Activated naive CD4-positive, alpha-beta T cell treated with anti-CD3 and anti-CD28 coated beads for 36 hours (primary cell): ENCODE measurements at regions not wholly inside any gene's neighbourhood (a gene's known extent, or its start where the extent isn't known, plus 50 kb on each side); places are given as distances from the start of the nearest gene placed in this dataset.

Experiments used
- CTCF ChIA-PET: fragments of 350-600 bp; sonication (Branson Sonifier 250); formaldehyde crosslinking; loops from one replicate; lab custom pipeline; 2021; ENCODE audit warnings: antibody characterized with exemption; lab: Charles Lee
- DNase-seq: peaks from one replicate; pipeline ENCODE4 v3.0.0-alpha.2; 2020
- H3K27ac Mint-ChIP-seq: one replicate; pipeline ENCODE4 v1.8.0; 2021; ENCODE audit warnings: mild to moderate bottlenecking, mixed read lengths
- H3K27me3 Mint-ChIP-seq: one replicate; pipeline ENCODE4 v1.8.0; 2021; ENCODE audit warnings: low read depth, mixed read lengths
- H3K36me3 Mint-ChIP-seq: one replicate; pipeline ENCODE4 v1.8.0; 2021; ENCODE audit warnings: low read depth, mixed read lengths
- H3K4me1 Mint-ChIP-seq: one replicate; pipeline ENCODE4 v1.8.0; 2021; ENCODE audit warnings: low read depth, mixed read lengths
- H3K4me3 Mint-ChIP-seq: one replicate; pipeline ENCODE4 v1.8.0; 2021; ENCODE audit warnings: mild to moderate bottlenecking, moderate library complexity, mixed read lengths
- H3K9me3 Mint-ChIP-seq: one replicate; pipeline ENCODE4 v1.8.0; 2021; ENCODE audit warnings: mixed read lengths
- intact Hi-C: fragments of 100-400 bp; cut with micrococcal nuclease; formaldehyde crosslinking; loops from one replicate; pipeline ENCODE4 v1.15.1; 2023

- Mint-ChIP-seq H3K4me3 (no peak overlapping the region), H3K9me3 (no peaks in the 10 kb centered on the region), H3K4me1 (no peaks in the 10 kb centered on the region), H3K27me3 (no peaks in the 10 kb centered on the region), H3K36me3 (no peaks in the 10 kb centered on the region), H3K27ac (no peak overlapping the region)
- intact Hi-C loops, result no loop called here
- CTCF ChIA-PET, result no interaction called here
- DNase-seq, result no peak
These were observed 75.5 kb downstream of the ASB1 start for GRCh38 chr2:238502088-238502810.

- Mint-ChIP-seq H3K27me3 (no peaks in the 10 kb centered on the region), H3K9me3 (no peaks in the 10 kb centered on the region), H3K4me1 (no peaks in the 10 kb centered on the region), H3K4me3 (no peak overlapping the region), H3K27ac (no peak overlapping the region), H3K36me3 (no peaks in the 10 kb centered on the region)
- CTCF ChIA-PET, result no interaction called here
- intact Hi-C loops, result no loop called here
- no peak for DNase-seq
These were observed 76.4 kb downstream of the ASB1 start for GRCh38 chr2:238502956-238503791.

GRCh38 chr2:238504181-238504931 lies 77.6 kb downstream of the ASB1 start:
- intact Hi-C loops, result no loop called here
- no peak overlapping the region for H3K4me3 Mint-ChIP-seq
- DNase-seq, result no peak
- H3K27me3 Mint-ChIP-seq, result no peaks in the 10 kb centered on the region
- CTCF ChIA-PET, result no interaction called here
- no peaks in the 10 kb centered on the region for H3K9me3 Mint-ChIP-seq
- no peaks in the 10 kb centered on the region for H3K36me3 Mint-ChIP-seq
- H3K27ac Mint-ChIP-seq, result no peak overlapping the region
- no peaks in the 10 kb centered on the region for H3K4me1 Mint-ChIP-seq

GRCh38 chr2:238505119-238505891 lies 78.6 kb downstream of the ASB1 start:
- no peaks in the 10 kb centered on the region for H3K36me3 Mint-ChIP-seq
- no peaks in the 10 kb centered on the region for H3K4me1 Mint-ChIP-seq
- no peak for DNase-seq

GRCh38 chr2:238505892-238506280 lies 79.2 kb downstream of the ASB1 start:
- Mint-ChIP-seq H3K4me3 (no peak overlapping the region), H3K36me3 (no peaks in the 10 kb centered on the region), H3K4me1 (no peaks in the 10 kb centered on the region), H3K9me3 (no peaks in the 10 kb centered on the region), H3K27ac (no peak overlapping the region), H3K27me3 (no peaks in the 10 kb centered on the region)
- CTCF ChIA-PET, result no interaction called here
- no peak for DNase-seq
- intact Hi-C loops, result no loop called here

More at GRCh38 chr2:238505119-238505891, 78.6 kb downstream of the ASB1 start:
- intact Hi-C loops, result no loop called here
- CTCF ChIA-PET, result no interaction called here
- Mint-ChIP-seq H3K4me3 (no peak overlapping the region), H3K9me3 (no peaks in the 10 kb centered on the region), H3K27me3 (no peaks in the 10 kb centered on the region), H3K27ac (no peak overlapping the region)

GRCh38 chr2:238506371-238507068 lies 79.8 kb downstream of the ASB1 start:
- H3K27me3 Mint-ChIP-seq, result no peaks in the 10 kb centered on the region

GRCh38 chr2:238507836-238508235 lies 81.1 kb downstream of the ASB1 start:
- H3K4me1 Mint-ChIP-seq, result no peaks in the 10 kb centered on the region
- no peak for DNase-seq
- CTCF ChIA-PET, result no interaction called here
- intact Hi-C loops, result no loop called here
- no peaks in the 10 kb centered on the region for H3K36me3 Mint-ChIP-seq
- no peaks in the 10 kb centered on the region for H3K9me3 Mint-ChIP-seq
- H3K27ac Mint-ChIP-seq, result no peak overlapping the region
- no peak overlapping the region for H3K4me3 Mint-ChIP-seq
- no peaks in the 10 kb centered on the region for H3K27me3 Mint-ChIP-seq

More at GRCh38 chr2:238506371-238507068, 79.8 kb downstream of the ASB1 start:
- intact Hi-C loops, result no loop called here
- Mint-ChIP-seq H3K36me3 (no peaks in the 10 kb centered on the region), H3K9me3 (no peaks in the 10 kb centered on the region), H3K4me1 (no peaks in the 10 kb centered on the region), H3K27ac (no peak overlapping the region), H3K4me3 (no peak overlapping the region)
- DNase-seq, result no peak
- CTCF ChIA-PET, result no interaction called here

GRCh38 chr2:238509151-238509835 lies 82.6 kb downstream of the ASB1 start:
- intact Hi-C loops, result no loop called here

GRCh38 chr2:238509903-238510302 lies 83.2 kb downstream of the ASB1 start:
- Mint-ChIP-seq H3K9me3 (peaks cover 4% of the 10 kb centered on the region), H3K4me3 (no peak overlapping the region), H3K27ac (no peak overlapping the region), H3K27me3 (no peaks in the 10 kb centered on the region), H3K4me1 (no peaks in the 10 kb centered on the region), H3K36me3 (peaks cover under 1% of the 10 kb centered on the region)
- intact Hi-C loops, result no loop called here
- CTCF ChIA-PET, result no interaction called here
- DNase-seq, result no peak

More at GRCh38 chr2:238509151-238509835, 82.6 kb downstream of the ASB1 start:
- no peaks in the 10 kb centered on the region for H3K36me3 Mint-ChIP-seq
- CTCF ChIA-PET, result no interaction called here
- H3K4me1 Mint-ChIP-seq, result no peaks in the 10 kb centered on the region
- no peaks in the 10 kb centered on the region for H3K9me3 Mint-ChIP-seq
- no peak for DNase-seq
- H3K27ac Mint-ChIP-seq, result no peak overlapping the region
- H3K27me3 Mint-ChIP-seq, result no peaks in the 10 kb centered on the region
- no peak overlapping the region for H3K4me3 Mint-ChIP-seq

- peaks cover 1% of the 10 kb centered on the region for H3K36me3 Mint-ChIP-seq
- no peak overlapping the region for H3K27ac Mint-ChIP-seq
- CTCF ChIA-PET, result interaction anchor here (1.0 kb wide), 1 partner anchor 140 kb away, joined by 3 read pairs; no protein-coding TSS in a partner anchor
- intact Hi-C loops, result no loop called here
- no peak overlapping the region for H3K4me3 Mint-ChIP-seq
- no peaks in the 10 kb centered on the region for H3K4me1 Mint-ChIP-seq
- no peak for DNase-seq
- peaks cover 7% of the 10 kb centered on the region for H3K9me3 Mint-ChIP-seq
- H3K27me3 Mint-ChIP-seq, result no peaks in the 10 kb centered on the region
These were observed 84.3 kb downstream of the ASB1 start for GRCh38 chr2:238510911-238511613.

GRCh38 chr2:238511614-238511950 lies 84.9 kb downstream of the ASB1 start:
- H3K27me3 Mint-ChIP-seq, result no peaks in the 10 kb centered on the region
- DNase-seq, result no peak
- no peak overlapping the region for H3K4me3 Mint-ChIP-seq
- H3K27ac Mint-ChIP-seq, result no peak overlapping the region
- peaks cover 3% of the 10 kb centered on the region for H3K36me3 Mint-ChIP-seq
- no peaks in the 10 kb centered on the region for H3K4me1 Mint-ChIP-seq
- H3K9me3 Mint-ChIP-seq, result peaks cover 13% of the 10 kb centered on the region
- CTCF ChIA-PET, result no interaction called here
- intact Hi-C loops, result no loop called here
